Neural progenitor cell (in vitro differentiated cells): ENCODE measurements at regions not wholly inside any gene's neighbourhood (a gene's known extent, or its start where the extent isn't known, plus 50 kb on each side); places are given as distances from the start of the nearest gene placed in this dataset.

Experiments used
- EZH2 ChIP-seq: fragments of 200-600 bp; sonication (generic); IDR thresholded peaks from 2 replicates; pipeline ENCODE4 v1.6.1; 2017; ENCODE audit warnings: antibody characterized with exemption, mild to moderate bottlenecking, moderate library complexity
- TF ChIP-seq, protein P1 (sequence below): fragments of 200-600 bp; sonication (generic); IDR thresholded peaks from 2 replicates; pipeline ENCODE4 v1.5.1; 2017; ENCODE audit warnings: antibody characterized with exemption, mild to moderate bottlenecking

DNA sequence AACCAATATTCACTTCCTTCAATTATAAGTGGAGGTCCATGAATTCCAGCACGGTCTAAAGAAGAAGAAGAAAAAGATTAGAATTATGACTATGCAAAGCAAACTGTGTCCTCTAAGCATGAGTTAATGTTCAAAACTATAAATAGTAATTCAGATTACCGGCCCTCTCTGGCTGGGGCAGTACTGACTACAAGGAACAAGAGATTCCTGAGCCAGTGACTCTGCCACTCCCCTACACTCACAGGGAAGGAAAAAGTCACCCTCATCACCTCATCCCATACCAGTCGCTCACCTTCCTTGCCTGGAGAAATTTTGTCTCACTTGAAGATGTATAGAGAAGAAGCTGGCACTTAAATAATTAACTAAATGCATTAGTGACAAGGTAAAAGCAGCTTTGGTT is 56.5 kb upstream of the CD302 start:
- TF ChIP-seq, protein P1, sequence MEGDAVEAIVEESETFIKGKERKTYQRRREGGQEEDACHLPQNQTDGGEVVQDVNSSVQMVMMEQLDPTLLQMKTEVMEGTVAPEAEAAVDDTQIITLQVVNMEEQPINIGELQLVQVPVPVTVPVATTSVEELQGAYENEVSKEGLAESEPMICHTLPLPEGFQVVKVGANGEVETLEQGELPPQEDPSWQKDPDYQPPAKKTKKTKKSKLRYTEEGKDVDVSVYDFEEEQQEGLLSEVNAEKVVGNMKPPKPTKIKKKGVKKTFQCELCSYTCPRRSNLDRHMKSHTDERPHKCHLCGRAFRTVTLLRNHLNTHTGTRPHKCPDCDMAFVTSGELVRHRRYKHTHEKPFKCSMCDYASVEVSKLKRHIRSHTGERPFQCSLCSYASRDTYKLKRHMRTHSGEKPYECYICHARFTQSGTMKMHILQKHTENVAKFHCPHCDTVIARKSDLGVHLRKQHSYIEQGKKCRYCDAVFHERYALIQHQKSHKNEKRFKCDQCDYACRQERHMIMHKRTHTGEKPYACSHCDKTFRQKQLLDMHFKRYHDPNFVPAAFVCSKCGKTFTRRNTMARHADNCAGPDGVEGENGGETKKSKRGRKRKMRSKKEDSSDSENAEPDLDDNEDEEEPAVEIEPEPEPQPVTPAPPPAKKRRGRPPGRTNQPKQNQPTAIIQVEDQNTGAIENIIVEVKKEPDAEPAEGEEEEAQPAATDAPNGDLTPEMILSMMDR = no peak
- TF ChIP-seq EZH2 = no peak
